HS-5 (cell line): ENCODE measurements at regions not wholly inside any gene's neighbourhood (a gene's known extent, or its start where the extent isn't known, plus 50 kb on each side); places are given as distances from the start of the nearest gene placed in this dataset.
"Not testable (repeated sequence)": the region's sequence is repeated elsewhere in the genome, so short reads cannot be mapped to it uniquely, and the experiment has no call there.

Experiments used
- DNase-seq: peaks from one replicate; pipeline ENCODE4 v3.0.0-alpha.2; 2012; ENCODE audit warnings: low read depth

- DNase-seq: not testable (repeated sequence)
Measured at GRCh38 chr2:163085366-163086024, 246.9 kb upstream of the KCNH7 start.

DNA sequence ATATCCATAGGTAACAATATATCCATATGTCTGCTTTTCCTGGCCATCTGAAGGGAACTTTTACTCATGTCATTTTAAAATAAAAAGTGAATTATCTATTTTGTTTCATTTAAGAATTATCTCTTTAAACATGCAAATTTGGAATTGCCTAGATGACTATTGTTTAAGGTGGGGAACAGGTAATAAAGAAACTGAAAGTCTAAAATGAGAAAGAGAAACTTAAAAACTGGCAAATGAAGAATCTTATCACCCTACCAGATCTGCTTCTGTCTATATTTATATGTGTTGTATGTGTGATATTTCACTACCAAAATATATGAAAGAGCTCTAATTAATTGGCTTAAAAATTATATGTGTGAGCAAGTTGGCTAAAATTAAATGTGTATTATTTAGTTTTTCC is 243.2 kb upstream of the KCNH7 start:
- no peak for DNase-seq

DNA sequence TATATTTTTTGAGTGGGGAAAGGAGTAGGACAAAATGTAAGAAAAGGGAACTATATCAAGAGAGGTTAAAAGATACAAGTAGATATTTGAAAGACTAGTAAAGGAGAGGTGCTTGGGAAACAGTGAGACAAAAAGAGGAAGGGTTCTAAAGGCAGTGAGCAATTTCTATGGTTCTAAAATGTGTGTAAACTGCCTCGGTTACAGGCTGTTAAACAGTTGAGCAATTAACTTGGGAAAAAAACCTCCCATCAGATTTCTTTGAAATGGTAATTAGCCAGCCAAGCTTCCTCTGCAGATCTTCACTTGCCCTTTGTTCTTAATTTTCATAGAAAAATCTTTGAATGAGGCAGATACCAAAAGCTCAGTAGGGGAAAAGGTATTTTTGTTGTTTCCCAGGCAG is 238.7 kb upstream of the KCNH7 start:
- DNase-seq: no peak

DNA sequence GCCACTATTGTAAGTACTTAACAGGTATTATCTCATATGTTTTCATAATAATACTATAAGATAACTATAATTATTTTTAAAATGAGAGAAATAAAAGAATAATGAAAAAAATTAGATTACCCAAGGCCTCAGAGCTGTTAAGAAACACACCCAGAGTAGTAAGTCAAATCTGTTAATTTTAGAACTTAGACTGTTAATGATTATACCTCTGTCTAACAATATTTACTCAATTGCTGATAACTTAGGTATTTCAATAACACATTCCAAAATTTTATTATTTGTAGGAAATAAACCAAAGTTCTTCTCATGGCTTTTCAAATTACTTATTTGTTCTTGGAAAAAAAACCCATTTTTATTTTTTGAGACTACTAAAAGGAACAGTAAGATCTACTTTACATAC is 227.5 kb upstream of the KCNH7 start:
- no peak for DNase-seq

- no peak for DNase-seq
Measured at GRCh38 chr2:163062524-163062923, 224.0 kb upstream of the KCNH7 start.

- no peak for DNase-seq
Measured at GRCh38 chr2:163046615-163047014, 208.0 kb upstream of the KCNH7 start.

DNA sequence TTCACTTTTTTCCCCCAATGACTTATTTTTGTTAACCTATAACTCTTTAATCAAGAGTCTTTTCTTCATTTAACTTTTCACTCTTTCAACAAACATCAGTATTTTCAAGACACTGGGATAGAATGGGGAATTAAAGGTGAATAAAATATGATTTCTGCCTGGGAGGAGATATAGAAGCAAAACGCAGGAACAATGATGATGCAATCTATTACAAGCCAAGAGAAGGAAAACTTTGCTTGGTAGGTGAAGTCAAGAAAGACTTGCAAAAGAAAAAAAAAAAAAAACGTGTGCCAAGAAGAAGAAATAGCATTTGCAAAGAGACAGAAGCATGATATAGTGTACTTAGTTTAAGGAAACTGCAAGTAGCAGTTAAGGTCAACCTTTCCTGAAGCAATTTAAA is 207.3 kb upstream of the KCNH7 start:
- no peak for DNase-seq

GRCh38 chr2:163044114-163044513 is 205.5 kb upstream of the KCNH7 start:
- DNase-seq: no peak

DNA sequence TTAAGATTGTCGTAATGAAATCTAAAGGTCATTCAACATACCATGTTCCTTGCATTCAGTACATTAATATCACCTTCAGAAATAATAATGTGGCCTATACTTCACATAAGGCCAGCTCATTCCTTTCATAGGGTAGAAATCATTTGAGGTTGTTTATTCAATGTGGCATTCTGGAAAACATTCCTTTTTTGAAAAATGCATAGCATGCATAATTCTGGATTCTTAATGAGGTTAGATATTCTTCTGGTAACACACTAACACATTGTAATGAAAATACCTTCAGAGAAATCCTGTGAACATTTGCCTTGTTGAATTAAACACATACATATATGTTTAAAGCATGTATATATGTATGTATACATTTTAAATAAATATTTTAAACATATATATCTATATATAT is 204.6 kb upstream of the KCNH7 start:
- no peak for DNase-seq

DNA sequence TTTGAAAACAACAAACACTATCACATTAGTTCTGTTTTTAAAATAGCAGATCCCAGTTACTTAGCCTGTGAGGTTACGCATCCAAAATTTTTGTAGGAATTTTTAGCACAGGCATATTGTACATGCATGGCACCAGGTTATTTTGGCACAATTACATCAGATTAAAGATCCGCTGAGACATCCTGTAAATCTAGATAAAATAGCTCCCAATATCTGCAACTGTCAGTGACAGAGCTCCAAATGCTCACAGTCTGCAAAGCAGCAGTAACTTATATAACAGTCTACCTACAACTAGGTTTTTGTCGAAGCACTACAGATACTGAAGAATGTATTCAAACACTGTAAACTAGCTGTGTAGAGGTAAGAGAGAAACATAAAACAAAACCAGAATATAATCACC is 200.7 kb upstream of the KCNH7 start:
- DNase-seq: no peak

GRCh38 chr2:163028807-163029206 is 190.2 kb upstream of the KCNH7 start:
- no peak for DNase-seq

GRCh38 chr2:163026136-163026775 is 187.7 kb upstream of the KCNH7 start:
- not testable (repeated sequence) for DNase-seq

DNA sequence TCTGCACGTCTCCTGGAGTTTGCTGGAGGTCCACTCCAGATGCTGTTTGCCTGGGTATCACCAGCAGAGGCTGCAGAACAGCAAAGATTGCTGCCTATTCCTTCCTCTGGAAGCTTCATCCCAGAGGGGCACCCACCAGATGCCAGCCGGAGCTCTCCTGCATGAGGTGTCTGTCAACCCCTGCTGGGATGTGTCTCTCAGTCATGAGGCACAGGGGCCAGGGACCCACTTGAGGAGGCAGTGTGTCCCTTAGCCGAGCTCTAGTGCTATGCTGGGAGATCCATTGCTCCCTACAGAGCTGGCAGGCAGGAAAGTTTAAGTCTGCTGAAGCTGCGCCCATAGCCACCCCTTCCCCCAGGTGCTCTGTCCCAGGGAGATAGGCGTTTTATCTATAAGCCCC is 178.3 kb upstream of the KCNH7 start:
- DNase-seq: not testable (repeated sequence)

GRCh38 chr2:163011000-163011399 is 172.4 kb upstream of the KCNH7 start:
- DNase-seq: no peak

- DNase-seq: no peak
Measured at GRCh38 chr2:163008642-163009041, 170.1 kb upstream of the KCNH7 start.

GRCh38 chr2:162994718-162995117 is 156.2 kb upstream of the KCNH7 start:
- DNase-seq: no peak

GRCh38 chr2:162992828-162993227 is 154.3 kb upstream of the KCNH7 start:
- DNase-seq: no peak

DNA sequence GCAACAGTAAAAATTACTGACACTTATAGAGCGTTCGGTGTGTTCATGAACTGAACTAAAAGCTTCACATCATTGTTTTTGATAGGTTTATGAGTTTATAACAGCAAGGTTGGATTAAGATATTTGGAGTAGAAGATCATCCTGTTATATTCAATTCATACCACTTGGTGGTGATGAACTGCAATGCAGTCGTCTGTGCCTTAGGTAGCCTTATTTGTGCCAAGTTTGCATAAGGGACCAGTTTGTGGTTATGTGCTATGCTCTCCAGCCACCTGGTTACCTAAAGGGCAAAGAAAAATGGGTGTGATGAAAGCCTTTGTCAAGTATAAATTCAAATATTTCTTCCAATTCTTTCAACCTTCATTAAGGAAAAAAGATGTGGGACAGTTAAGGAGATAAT is 150.9 kb upstream of the KCNH7 start:
- DNase-seq: no peak

GRCh38 chr2:162974771-162975170 is 136.2 kb upstream of the KCNH7 start:
- no peak for DNase-seq

GRCh38 chr2:162972383-162972782 is 133.8 kb upstream of the KCNH7 start:
- no peak for DNase-seq

DNA sequence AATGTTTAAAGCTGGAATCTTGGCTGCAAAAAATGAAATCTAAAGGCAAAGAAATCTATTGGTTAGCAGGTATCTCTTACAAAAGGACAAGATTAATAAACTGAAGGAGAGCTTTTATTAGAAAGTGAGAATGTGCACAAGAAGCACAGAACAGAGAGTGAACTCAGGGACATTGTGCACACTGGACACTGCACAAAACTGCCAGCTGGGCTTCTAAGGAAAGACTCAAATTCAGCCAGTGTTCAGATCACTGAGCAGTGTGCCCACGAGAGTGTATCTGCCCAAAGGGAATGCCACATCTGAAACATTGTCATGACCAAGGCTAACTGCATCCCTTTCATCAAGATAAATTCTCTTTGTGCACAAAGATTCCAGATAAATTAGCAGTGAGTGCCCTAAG is 129.7 kb upstream of the KCNH7 start:
- no peak for DNase-seq

- no peak for DNase-seq
Measured at GRCh38 chr2:162967811-162968210, 129.2 kb upstream of the KCNH7 start.

- DNase-seq: no peak
Measured at GRCh38 chr2:162967147-162967546, 128.6 kb upstream of the KCNH7 start.

DNA sequence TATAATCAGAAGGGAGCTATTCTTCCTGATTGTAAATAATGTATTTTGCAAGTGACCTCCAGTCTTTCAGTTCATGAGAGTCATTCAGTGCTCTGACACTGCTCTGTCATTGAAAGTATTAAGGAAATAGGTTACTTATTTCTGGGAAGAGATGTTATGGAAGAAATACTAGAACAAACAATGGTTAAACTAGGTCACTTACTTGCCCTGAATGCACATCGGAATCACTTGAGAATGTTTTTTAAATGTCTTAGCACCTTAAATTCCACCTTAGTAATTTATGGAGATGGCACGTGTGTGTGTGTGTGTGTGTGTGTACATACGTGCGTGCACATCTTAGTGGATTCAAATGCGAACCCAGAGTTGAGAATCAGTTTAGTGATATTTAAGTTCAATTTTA is 126.6 kb upstream of the KCNH7 start:
- DNase-seq: no peak
